Trophoblast cell (in vitro differentiated cells and primary cell): ENCODE measurements at regions not wholly inside any gene's neighbourhood (a gene's known extent, or its start where the extent isn't known, plus 50 kb on each side); places are given as distances from the start of the nearest gene placed in this dataset.

Experiments
- DNase-seq, 2 donors: peaks; one replicate each; pipeline ENCODE4 v3.0.0-alpha.2; 2016
- H2AFZ ChIP-seq: 2 replicates; pipeline ENCODE4 v1.6.1; 2013; ENCODE audit warnings: low read length, moderate library complexity, mild to moderate bottlenecking; ENCODE audit not compliant: insufficient read depth, poor library complexity
- H2AK5ac ChIP-seq: 2 replicates; pipeline ENCODE4 v1.6.1; 2013; ENCODE audit warnings: mild to moderate bottlenecking, low read length
- H2BK120ac ChIP-seq: 2 replicates; pipeline ENCODE4 v1.6.1; 2013; ENCODE audit warnings: low read length, mild to moderate bottlenecking, moderate library complexity; ENCODE audit not compliant: insufficient read depth, poor library complexity
- H2BK12ac ChIP-seq: 2 replicates; pipeline ENCODE4 v1.6.1; 2013; ENCODE audit warnings: mild to moderate bottlenecking, low read length, moderate library complexity
- H2BK5ac ChIP-seq: 2 replicates; pipeline ENCODE4 v1.6.1; 2013; ENCODE audit warnings: low read length, low read depth, moderate library complexity, mild to moderate bottlenecking; ENCODE audit not compliant: poor library complexity
- H3K14ac ChIP-seq: 2 replicates; pipeline ENCODE4 v1.6.1; 2013; ENCODE audit warnings: mild to moderate bottlenecking, low read length
- H3K18ac ChIP-seq: 2 replicates; pipeline ENCODE4 v1.6.1; 2013; ENCODE audit warnings: mild to moderate bottlenecking, low read length
- H3K23ac ChIP-seq: 2 replicates; pipeline ENCODE4 v1.6.1; 2013; ENCODE audit warnings: low read length
- H3K27ac ChIP-seq: 2 replicates; pipeline ENCODE4 v1.5.1; 2013; ENCODE audit warnings: low read depth, mild to moderate bottlenecking, inconsistent platforms, low read length, moderate library complexity
- H3K27me3 ChIP-seq: 2 replicates; pipeline ENCODE4 v1.6.1; 2013; ENCODE audit warnings: inconsistent platforms, mild to moderate bottlenecking, low read length, moderate library complexity; ENCODE audit not compliant: insufficient read depth
- H3K36me3 ChIP-seq, 2 experiments: 1 replicate in 1 of 2; 2 replicates in 1 of 2; pipeline ENCODE4 v1.6.1; 2013; ENCODE audit warnings: low read length in 2 of 2, mild to moderate bottlenecking in 2 of 2, moderate library complexity in 1 of 2; ENCODE audit not compliant: insufficient read depth in 2 of 2, control insufficient read depth in 1 of 2
- H3K4ac ChIP-seq: 2 replicates; pipeline ENCODE4 v1.6.1; 2013; ENCODE audit warnings: low read depth, mild to moderate bottlenecking, low read length, moderate library complexity
- H3K4me1 ChIP-seq, 2 experiments: 1 replicate in 1 of 2; 2 replicates in 1 of 2; pipeline ENCODE4 v1.6.1; 2013; ENCODE audit warnings: low read length in 2 of 2, mild to moderate bottlenecking in 2 of 2, moderate library complexity in 1 of 2; ENCODE audit not compliant: insufficient read depth in 2 of 2, control insufficient read depth in 1 of 2
- H3K4me2 ChIP-seq: 2 replicates; pipeline ENCODE4 v1.6.1; 2013; ENCODE audit warnings: inconsistent platforms, mild to moderate bottlenecking, low read length, moderate library complexity
- H3K4me3 ChIP-seq: 2 replicates; pipeline ENCODE4 v1.5.1; 2013; ENCODE audit warnings: mild to moderate bottlenecking, low read depth, low read length, inconsistent platforms
- H3K79me1 ChIP-seq: one replicate; pipeline ENCODE4 v1.6.1; 2013; ENCODE audit warnings: low read length
- H3K79me2 ChIP-seq: 2 replicates; pipeline ENCODE4 v1.6.1; 2013; ENCODE audit warnings: low read length, mild to moderate bottlenecking; ENCODE audit not compliant: control insufficient read depth, insufficient read depth, poor library complexity
- H3K9ac ChIP-seq: 2 replicates; pipeline ENCODE4 v1.6.1; 2013; ENCODE audit warnings: mild to moderate bottlenecking, low read length
- H3K9me3 ChIP-seq: 2 replicates; pipeline ENCODE4 v1.6.1; 2013; ENCODE audit warnings: low read depth, mild to moderate bottlenecking, control low read depth, inconsistent platforms, low read length; ENCODE audit not compliant: insufficient read depth
- H4K12ac ChIP-seq: 2 replicates; pipeline ENCODE4 v1.6.1; 2013; ENCODE audit warnings: low read depth, mild to moderate bottlenecking, low read length, moderate library complexity
- H4K8ac ChIP-seq: 2 replicates; pipeline ENCODE4 v1.6.1; 2013; ENCODE audit warnings: low read depth, mild to moderate bottlenecking, low read length, moderate library complexity
- H4K91ac ChIP-seq: one replicate; pipeline ENCODE4 v1.6.1; 2013; ENCODE audit warnings: low read depth, mild to moderate bottlenecking, low read length, moderate library complexity
- WGBS: extraction: QIAGEN DNeasy Blood & Tissue Kit; methylation state at CpG from one replicate; pipeline ENCODE4 v1.1.7; 2013; ENCODE audit warnings: missing lambda C conversion rate; ENCODE audit not compliant: insufficient read length, insufficient coverage; ENCODE audit errors: extremely low coverage; 5-methylcytosine and 5-hydroxymethylcytosine counted together

GRCh38 chr7:140235114-140235513 lies 58.3 kb upstream of the KDM7A start:
- no peak overlapping the region for H3K4me3 ChIP-seq
- WGBS: no CpG with 5 or more reads among the region's 5 CpGs
- H3K9me3 ChIP-seq: no peaks in the 10 kb centered on the region

GRCh38 chr7:140232957-140233917 lies 56.5 kb upstream of the KDM7A start:
- no CpG with 5 or more reads among the region's 6 CpGs for WGBS
- Histone ChIP-seq H3K4me2 (no peak overlapping the region), H3K36me3 (no peaks in the 10 kb centered on the region), H2BK12ac (no peak overlapping the region), H4K12ac (no peak overlapping the region), H3K79me2 (no peaks in the 10 kb centered on the region), H3K27me3 (peaks cover 11% of the 10 kb centered on the region), H3K9ac (no peak overlapping the region), H2BK5ac (no peak overlapping the region), H2AFZ (no peak overlapping the region), H4K8ac (no peak overlapping the region), H3K79me1 (no peaks in the 10 kb centered on the region), H3K4ac (no peak overlapping the region), H3K4me3 (no peak overlapping the region), H4K91ac (no peak overlapping the region), H2AK5ac (no peak overlapping the region), H3K27ac (no peak overlapping the region), H3K9me3 (peaks cover 4% of the 10 kb centered on the region), H3K14ac (no peak overlapping the region), H3K23ac (no peak overlapping the region), H2BK120ac (no peak overlapping the region), H3K4me1 (peaks cover 10 to 14% of the 10 kb centered on the region in 2 experiments), H3K18ac (no peak overlapping the region)
- peak in 1 of 2 donors; percentile 30 for DNase-seq

More at GRCh38 chr7:140235114-140235513, 58.3 kb upstream of the KDM7A start:
- no peak overlapping the region for H2BK120ac ChIP-seq
- no peaks in the 10 kb centered on the region for H3K36me3 ChIP-seq
- H3K23ac ChIP-seq: no peak overlapping the region
- H4K12ac ChIP-seq: no peak overlapping the region
- H3K79me1 ChIP-seq: no peaks in the 10 kb centered on the region
- no peak overlapping the region for H3K18ac ChIP-seq
- no peak overlapping the region for H4K8ac ChIP-seq
- H3K4ac ChIP-seq: no peak overlapping the region
- no peak overlapping the region for H2AK5ac ChIP-seq
- H3K4me1 ChIP-seq: peaks cover 9 to 13% of the 10 kb centered on the region in 2 experiments
- H3K79me2 ChIP-seq: no peaks in the 10 kb centered on the region
- H3K27me3 ChIP-seq: peaks cover 10% of the 10 kb centered on the region
- no peak overlapping the region for H4K91ac ChIP-seq
- DNase-seq: no peak
- H3K27ac ChIP-seq: no peak overlapping the region
- H2BK12ac ChIP-seq: no peak overlapping the region
- no peak overlapping the region for H3K4me2 ChIP-seq
- no peak overlapping the region for H3K14ac ChIP-seq
- H2BK5ac ChIP-seq: no peak overlapping the region
- H2AFZ ChIP-seq: no peak overlapping the region
- H3K9ac ChIP-seq: no peak overlapping the region

DNA sequence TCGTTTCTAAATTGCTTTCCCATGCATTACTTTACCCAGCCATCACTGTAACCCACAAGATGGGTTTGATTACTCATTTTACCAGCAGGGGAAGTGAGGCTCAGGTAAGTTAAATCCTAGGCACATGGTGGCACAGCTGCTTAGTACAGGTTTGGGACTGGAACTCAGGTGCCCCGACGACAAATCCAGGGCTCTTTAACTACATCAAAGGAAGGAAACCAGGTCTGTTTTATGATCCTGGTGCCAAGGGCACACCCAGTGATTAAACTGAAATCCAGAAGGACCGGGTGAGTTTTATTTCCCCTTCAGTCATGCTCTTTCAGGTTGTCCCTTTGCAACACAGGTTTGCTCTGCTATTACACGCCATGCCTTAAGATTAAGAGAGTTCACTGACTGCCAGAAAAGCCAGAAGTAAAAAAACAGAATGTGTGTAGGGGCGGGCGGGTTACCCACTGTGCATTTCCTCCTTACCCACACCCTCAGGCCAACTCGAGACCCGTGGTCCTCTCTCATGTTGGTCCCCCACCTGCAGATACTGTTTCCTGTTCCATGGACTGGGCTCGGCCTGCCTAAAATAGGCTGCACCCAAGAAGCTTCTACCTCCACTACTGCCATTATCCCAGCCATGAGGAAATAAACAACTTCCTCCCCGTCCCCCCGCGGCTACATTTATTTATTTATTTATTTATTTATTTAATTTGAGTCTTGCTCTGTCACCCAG lies 55.1 kb upstream of the KDM7A start:
- Histone ChIP-seq H2BK12ac (no peak overlapping the region), H3K18ac (no peak overlapping the region), H3K9ac (no peak overlapping the region), H3K4me2 (peak overlapping the region; percentile 82), H3K4me3 (no peak overlapping the region), H3K23ac (no peak overlapping the region), H3K27ac (no peak overlapping the region), H2BK5ac (no peak overlapping the region), H4K8ac (no peak overlapping the region), H3K4ac (no peak overlapping the region), H4K91ac (no peak overlapping the region), H3K14ac (no peak overlapping the region), H4K12ac (no peak overlapping the region), H3K27me3 (peaks cover 11% of the 10 kb centered on the region), H3K9me3 (peaks cover 4% of the 10 kb centered on the region), H3K36me3 (no peaks in the 10 kb centered on the region), H3K4me1 (peaks cover 10 to 14% of the 10 kb centered on the region in 2 experiments), H3K79me1 (no peaks in the 10 kb centered on the region), H3K79me2 (no peaks in the 10 kb centered on the region), H2AK5ac (no peak overlapping the region), H2BK120ac (no peak overlapping the region), H2AFZ (no peak overlapping the region)
- WGBS: no CpG with 5 or more reads among the region's 13 CpGs
- peak in 1 of 2 donors; percentile 21 for DNase-seq

DNA sequence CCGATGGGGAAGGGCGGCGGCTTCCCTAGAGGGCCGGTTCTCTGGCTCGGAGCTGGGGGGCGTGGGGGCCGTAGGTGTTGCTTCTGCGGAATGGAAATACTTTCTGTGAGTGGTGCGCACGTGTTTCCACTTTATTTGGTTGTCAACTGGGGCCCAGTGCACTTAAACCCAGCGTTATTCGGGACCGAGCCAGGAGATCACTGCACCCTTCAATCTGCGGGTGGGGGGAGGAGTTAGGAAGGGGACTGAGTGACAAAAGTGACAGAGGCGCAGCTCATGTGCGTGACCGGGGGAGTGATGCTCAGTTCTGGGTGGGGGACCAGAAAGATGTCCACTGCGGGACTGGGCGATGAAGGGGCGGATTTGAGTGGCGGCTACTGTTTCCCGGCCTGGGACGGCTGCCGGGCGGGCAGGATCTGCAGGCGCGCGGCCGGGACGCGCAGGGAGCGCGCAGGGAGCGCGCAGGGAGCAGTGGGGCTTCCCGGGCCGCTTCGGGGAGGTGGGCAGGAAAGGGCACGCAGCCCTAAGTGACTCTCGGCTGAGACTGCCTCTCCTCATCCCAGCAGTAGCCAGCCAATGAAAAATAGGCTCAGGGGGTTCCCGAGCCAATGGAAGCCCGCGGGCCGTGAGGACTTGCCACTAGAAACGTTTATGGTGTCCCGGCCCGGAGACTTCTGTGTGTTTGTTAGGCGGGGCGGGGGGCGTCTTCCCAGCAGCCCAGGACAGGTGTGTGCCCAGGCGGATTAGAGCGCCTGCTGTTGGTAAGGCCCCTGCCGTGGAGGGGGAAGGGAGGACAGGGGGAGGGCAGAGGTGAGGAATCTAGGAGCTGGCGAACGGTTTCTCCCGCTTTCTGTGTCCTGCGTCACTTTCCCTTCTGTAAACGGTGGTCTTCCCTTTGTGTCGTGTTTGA lies 54.3 kb upstream of the KDM7A start:
- DNase-seq: peak; percentile 23 to 37
- Histone ChIP-seq H3K27ac (no peak overlapping the region), H4K91ac (no peak overlapping the region)

More for the DNA sequence above, 54.3 kb upstream of the KDM7A start:
- Histone ChIP-seq H2BK5ac (no peak overlapping the region), H2AFZ (peak overlapping the region; percentile 50), H3K4me3 (peak overlapping the region; percentile 71), H3K14ac (no peak overlapping the region), H3K27me3 (peaks cover 11% of the 10 kb centered on the region), H3K18ac (no peak overlapping the region), H3K79me1 (no peaks in the 10 kb centered on the region), H3K23ac (no peak overlapping the region), H3K4me1 (peaks cover 10 to 14% of the 10 kb centered on the region in 2 experiments), H3K9ac (no peak overlapping the region), H3K79me2 (no peaks in the 10 kb centered on the region), H3K36me3 (no peaks in the 10 kb centered on the region), H3K4me2 (peak overlapping the region; percentile 82), H2BK12ac (no peak overlapping the region), H2BK120ac (no peak overlapping the region), H4K12ac (no peak overlapping the region), H3K9me3 (peaks cover 4% of the 10 kb centered on the region), H3K4ac (no peak overlapping the region), H2AK5ac (no peak overlapping the region), H4K8ac (no peak overlapping the region)
- WGBS: no CpG with 5 or more reads among the region's 59 CpGs
